ENCODE measurements at regions not wholly inside any gene's neighbourhood (a gene's known extent, or its start where the extent isn't known, plus 50 kb on each side); places are given as distances from the start of the nearest gene placed in this dataset.
"Not testable (repeated sequence)": the region's sequence is repeated elsewhere in the genome, so short reads cannot be mapped to it uniquely, and the experiment has no call there.

- no peak for DNase-seq
Measured at GRCh38 chr3:96330795-96331194, 483.6 kb upstream of the EPHA6 start.

DNA sequence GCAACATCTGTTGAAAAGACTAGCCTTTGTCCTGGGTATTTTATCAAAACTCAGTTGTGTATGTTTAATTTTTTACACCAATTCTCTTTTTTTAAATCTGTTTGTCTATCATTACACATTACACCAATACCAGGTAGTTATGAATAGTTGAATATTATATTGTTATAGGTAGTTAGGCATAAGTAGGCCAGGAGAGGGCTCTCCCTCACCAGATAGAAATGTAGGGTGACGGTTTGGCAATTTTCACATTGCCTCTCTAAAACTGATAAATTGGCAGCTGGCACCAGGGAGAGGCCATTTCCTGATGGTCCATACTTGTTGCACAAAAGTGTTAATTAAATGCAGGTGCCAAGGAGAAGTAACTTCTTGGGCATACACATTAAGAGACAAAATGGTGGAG, 483.1 kb upstream of the EPHA6 start:
- DNase-seq, result no peak

DNA sequence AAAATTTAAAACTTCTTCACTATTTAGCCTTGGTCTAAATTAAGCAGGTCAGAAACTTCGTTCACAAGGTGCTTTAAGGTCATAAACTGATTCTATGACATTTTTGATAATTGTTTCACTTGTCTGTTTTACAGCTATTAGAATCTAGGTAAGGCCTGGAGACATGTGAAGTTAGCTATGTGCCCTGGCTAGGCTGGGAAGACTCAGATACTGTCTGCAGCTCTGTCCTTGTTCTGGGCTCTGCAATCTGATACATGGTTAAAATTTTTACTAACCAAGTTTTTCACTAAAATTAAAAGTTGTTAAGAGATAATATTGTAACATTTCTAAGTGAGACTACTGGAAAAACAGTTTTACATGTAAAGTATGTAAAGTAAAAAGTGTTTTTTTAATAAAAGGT, 479.6 kb upstream of the EPHA6 start:
- DNase-seq, result no peak

- DNase-seq, result no peak
Measured at GRCh38 chr3:96347289-96347688, 467.1 kb upstream of the EPHA6 start.

- DNase-seq, result not testable (repeated sequence)
Measured at GRCh38 chr3:96351598-96351997, 462.8 kb upstream of the EPHA6 start.

DNA sequence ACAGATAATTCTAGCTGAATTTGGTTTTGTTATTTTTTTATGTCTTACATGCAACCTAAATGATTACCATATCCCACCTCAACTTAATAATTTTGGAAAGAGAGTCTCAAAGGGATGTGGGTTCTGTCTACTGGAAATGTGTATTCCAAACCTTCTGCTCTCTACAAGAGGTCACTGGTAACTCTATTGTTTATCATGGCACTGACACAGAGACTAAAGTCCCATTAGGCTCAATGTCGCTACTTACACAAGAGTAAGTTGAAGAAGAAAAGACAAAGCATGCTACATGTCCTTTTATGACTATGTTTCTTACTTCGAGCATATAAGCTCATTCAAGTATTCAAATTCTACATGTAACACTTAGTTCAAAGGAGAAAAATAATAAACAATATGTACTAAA, 460.3 kb upstream of the EPHA6 start:
- DNase-seq, result no peak

DNA sequence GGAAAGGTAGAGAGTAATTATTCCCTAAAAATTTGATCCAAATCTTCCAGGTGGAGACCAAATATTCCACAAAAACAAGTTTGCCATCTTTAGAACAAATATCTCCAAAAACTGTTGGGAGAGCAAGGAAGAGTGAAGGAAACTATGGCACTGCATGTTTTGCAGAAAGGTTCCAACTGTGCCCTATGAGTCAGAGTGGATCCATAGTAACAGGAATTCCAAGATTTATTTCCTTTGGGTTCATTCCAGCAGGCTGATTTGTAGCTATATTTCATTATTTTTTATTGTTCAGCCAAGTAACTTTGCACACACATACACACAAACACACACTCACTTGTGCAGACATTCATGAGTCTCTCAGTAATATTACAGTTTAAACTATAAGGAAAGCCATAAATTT, 459.7 kb upstream of the EPHA6 start:
- DNase-seq, result no peak

- DNase-seq, result no peak
Measured at GRCh38 chr3:96361241-96361640, 453.2 kb upstream of the EPHA6 start.

- DNase-seq, result no peak
Measured at GRCh38 chr3:96370637-96371036, 443.8 kb upstream of the EPHA6 start.

GRCh38 chr3:96410006-96410730, 404.2 kb upstream of the EPHA6 start:
- DNase-seq, result no peak

GRCh38 chr3:96416549-96417255, 397.7 kb upstream of the EPHA6 start:
- DNase-seq, result peak; percentile 48

DNA sequence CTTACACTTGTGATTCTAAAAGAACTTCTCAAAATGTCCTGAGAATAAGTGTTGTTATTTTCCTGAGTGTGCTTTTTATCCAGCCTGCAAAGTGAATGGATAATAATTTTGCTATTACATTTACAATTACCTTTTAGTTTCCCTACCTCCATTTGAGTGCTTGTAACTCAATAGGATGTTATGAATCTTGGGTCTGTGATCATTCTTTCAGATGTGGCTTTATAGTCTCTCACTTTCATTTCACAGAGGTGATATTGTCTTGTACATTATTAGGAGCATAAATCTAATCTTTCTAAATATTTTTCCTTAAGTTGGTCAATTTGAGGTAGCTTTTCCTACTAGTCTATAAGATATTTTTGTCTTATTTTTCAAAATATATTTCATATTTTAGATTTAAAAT, 386.3 kb upstream of the EPHA6 start:
- no peak for DNase-seq

DNA sequence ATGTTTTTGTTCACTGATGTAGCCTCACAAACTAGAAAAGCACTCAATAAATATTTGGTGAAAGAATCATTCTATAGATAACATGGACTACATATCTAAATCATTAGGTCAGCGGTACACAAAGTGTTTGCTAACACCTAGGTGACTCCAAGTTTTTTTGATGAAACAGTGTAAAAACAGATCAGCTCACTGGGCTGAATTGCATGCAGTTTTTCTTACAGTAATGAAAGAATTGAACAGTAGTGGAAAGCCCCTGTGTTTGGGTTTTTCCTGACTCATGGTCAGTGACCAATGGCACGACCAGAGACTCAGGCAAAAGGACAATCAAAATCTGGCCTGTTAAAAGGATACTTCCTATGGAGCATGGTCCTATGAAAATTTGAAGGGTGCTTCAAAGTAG, 384.3 kb upstream of the EPHA6 start:
- no peak for DNase-seq

- DNase-seq, result no peak
Measured at GRCh38 chr3:96434651-96435050, 379.7 kb upstream of the EPHA6 start.

DNA sequence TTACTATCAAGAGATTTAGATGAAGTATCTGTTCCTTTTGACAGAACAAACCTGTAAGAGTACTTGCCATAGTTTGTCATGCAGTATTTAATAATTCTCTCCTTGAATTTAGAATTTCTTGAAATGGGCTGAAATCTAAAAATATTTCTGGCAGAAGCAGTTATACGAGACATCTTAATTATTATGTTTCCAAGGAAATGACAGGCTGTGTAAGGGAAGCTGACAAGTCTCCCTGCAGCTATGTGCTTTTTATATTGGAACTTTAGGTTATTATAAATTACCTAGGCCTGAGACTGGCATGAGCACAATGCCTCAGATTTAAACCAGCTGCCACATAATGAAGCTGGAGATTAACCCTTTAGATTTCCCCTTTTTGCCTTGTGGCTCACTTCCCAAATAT, 365.0 kb upstream of the EPHA6 start:
- no peak for DNase-seq

- no peak for DNase-seq
Measured at GRCh38 chr3:96449803-96450202, 364.6 kb upstream of the EPHA6 start.

- no peak for DNase-seq
Measured at GRCh38 chr3:96450699-96451098, 363.7 kb upstream of the EPHA6 start.

GRCh38 chr3:96465521-96465920, 348.9 kb upstream of the EPHA6 start:
- no peak for DNase-seq

DNA sequence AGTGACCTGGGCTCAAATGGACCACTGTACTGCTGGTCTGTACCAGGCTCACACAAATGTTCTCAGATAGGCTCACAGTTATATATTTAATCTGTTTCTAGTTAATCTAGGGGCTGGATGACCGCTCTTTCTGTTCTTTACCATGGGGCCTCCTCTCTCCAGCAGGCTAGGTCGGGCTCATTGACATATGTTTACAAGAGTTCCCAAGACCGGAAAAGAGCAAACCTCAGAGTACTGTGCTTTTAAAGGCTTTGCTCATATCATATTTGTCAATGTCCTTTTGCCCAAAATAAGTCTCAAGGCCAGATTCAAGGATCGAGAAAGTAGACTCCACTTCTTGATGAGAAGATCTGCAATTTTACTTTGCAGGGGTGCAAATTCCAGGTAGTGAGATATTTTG, 348.0 kb upstream of the EPHA6 start:
- no peak for DNase-seq

DNA sequence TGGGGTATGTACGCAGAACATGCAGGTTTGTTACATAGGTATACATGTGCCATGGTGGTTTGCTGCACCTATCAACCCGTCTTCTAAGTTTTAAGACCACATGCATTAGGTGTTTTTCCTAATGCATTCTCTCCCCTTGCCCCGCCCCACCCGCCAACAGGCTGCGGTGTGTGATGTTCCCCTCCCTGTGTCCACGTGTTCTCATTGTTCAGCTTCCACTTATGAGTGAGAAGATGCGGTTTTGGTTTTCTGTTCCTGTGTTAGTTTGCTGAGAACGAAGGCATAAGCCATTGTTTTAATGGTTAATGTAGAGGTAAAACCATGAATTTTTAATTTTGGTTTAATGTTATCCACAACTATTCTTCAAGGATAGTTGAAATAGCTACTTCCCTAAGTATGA, 346.8 kb upstream of the EPHA6 start:
- no peak for DNase-seq

DNA sequence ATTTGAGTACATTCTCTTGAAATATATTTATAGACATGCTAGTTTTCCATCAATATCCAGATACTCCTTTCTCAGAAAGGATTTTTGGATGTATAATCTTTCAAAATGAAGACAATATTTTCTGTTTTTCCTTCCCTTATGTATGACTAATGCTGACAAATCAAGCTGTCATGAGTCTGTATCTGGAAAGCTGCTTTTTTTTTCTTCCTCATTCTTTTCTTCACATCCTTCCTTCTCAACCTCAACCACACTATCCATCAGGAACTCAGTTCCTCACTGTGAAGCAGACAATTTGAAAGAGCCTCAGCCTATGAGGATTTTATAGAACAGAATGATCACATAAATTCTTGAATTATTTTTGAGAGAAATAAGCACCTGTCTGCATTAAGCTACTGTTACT, 335.9 kb upstream of the EPHA6 start:
- no peak for DNase-seq

- no peak for DNase-seq
Measured at GRCh38 chr3:96480881-96481280, 333.5 kb upstream of the EPHA6 start.

- not testable (repeated sequence) for DNase-seq
Measured at GRCh38 chr3:96483191-96483590, 331.2 kb upstream of the EPHA6 start.

DNA sequence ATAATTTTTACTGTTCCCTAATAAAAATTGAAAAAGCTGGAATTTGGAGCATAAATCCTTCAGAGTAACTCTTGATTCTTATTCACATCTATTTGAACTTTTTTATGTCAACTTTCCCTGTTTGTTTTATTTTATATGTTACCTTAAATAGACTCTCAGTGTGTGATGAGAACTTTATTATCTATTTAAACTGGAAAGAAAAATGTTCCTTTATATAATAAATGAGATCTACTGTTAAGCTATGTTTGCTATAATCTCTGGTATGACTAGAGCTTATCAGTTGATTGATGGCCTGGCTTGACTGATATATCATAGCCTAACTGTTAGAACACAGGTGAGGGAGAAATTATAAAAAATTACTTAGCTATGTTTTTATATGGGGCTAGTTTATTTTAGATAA, 330.6 kb upstream of the EPHA6 start:
- DNase-seq, result no peak

GRCh38 chr3:96488708-96489107, 325.7 kb upstream of the EPHA6 start:
- no peak for DNase-seq

Data from NCI-H524 treated with DMSO at 0.1 percent for 48 hours (cell line).